Hippocampal formation (tissue), 2 donors: ENCODE measurements at regions not wholly inside any gene's neighbourhood (a gene's known extent, or its start where the extent isn't known, plus 50 kb on each side); places are given as distances from the start of the nearest gene placed in this dataset.
"Not testable (repeated sequence)": the region's sequence is repeated elsewhere in the genome, so short reads cannot be mapped to it uniquely, and the experiment has no call there.

Source experiments
- DNase-seq, 2 donors: peaks; one replicate each; lab custom pipeline; 2025; lab: John Stamatoyannopoulos, UW

DNA sequence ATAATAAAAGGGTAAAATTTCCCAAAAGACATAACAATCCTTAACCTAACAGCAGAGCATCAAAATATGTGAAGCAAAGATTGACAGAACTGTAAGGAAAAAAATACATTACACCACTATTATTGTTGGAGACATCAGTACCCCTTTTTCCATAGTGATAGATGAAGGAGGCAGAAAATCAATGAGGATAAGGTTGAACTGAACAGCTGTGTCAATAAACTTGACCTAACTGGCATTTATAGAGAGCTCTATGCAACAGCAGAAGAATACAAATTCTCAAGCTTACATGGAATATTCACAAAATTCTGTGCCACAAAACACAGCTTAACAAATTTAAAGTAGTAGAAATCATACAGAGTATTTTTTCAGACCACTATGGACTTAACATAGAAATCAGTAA is 195.0 kb upstream of the ELAC2 start:
- no peak for DNase-seq

DNA sequence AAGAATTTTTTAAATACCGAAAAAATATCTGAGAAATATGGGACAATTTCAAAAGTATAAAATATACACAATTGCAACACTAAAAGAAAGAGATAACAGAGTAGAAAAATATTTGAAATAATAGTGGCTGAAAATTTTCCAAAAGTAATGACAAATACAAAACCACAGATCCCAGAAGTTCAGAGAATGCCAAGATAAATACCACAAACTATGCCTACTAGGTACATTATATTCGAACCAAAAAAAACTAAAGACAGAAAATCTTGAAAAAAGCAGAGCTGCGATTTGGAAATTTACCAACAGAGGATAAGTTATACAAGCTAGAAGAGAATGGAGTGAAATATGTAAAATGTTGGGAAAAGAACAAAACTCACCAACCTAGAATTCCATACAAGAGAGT is 191.3 kb upstream of the ELAC2 start:
- DNase-seq: no peak

DNA sequence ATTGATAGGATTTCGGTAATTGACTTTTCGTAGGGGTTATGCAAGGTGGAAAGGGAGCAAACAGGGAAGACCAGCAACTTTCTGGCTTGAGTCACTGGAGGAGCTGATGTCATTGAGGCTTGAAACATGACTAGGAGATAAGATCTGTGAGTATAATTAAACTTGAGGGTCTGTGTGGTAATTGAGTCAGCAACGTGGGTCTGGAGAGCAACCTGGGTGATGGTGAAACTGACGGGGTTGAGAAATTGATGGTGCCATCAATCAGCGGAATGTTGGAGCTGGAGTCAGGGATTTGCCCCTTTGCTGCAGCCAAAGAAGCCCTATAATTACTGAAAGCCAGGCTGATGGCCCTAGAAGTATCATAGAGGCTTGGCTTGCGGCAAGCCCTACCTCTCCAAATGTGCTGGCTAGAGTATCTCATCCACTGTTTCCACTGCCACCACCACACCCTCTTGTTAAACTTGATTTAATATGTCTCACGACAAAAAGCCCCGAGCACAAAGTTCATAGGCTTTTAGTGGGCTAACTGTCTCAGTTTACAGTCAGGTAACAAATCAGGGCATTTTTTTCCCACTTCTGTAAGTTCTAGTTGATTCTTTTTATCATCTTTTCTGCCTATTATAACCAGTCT is 186.9 kb upstream of the ELAC2 start:
- DNase-seq: no peak

DNA sequence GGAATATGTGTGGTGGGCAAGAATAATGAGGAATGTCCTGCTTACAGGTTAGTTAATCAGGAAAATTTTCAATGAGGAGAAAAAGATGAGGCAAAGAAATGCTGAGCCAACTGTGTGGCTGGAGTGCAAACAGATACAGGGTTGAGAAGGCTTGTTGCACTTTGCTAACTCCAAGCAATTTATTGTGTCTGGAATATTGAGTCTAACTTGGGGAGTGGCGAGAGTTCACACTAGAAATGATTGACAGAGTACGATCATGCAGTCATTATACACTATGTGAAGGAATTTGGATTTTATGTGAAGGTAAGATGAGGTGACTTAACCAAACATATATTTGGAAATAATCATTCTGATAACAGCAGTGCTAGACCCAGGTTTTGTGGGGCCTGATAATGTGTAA is 185.0 kb upstream of the ELAC2 start:
- no peak for DNase-seq

DNA sequence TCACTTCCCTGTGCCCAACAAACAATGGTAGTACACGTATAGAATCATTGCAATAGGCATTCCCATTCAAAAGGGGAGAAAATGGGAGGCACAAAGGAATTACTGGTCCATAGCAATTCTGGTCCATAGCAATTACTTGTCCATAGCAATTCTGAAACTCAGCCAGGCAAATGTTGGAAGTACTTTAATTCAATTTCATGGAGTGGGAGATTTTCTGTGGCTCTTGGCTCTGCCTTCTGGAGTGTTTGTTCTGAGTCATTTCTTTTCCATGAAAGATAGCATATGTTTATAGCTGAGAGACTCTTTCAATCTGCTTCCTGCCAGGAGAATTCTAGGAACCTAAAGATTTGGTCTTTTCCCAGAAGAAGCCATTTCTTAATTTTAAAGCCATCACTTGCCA is 182.8 kb upstream of the ELAC2 start:
- DNase-seq: no peak

DNA sequence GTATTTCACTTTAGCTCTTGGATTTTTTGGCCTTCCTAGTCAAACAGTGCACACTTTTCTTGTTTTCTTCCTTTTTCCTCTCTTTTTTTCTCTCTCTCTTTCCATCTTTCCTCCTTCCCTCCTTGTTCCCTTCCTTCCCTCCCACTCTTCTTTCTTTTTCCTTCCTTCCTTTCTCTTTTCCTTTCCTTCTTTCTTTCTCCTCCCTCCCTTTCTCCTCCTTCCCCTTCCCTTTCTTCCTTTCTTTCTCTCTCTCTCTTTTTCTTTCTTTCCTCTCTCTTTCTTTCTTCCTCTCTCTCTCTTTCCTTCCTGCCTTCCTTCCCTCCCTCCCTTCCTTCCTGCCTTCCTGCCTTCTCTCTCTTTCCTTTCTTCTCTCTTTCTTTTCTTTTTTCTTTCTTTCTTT is 181.6 kb upstream of the ELAC2 start:
- no peak for DNase-seq

DNA sequence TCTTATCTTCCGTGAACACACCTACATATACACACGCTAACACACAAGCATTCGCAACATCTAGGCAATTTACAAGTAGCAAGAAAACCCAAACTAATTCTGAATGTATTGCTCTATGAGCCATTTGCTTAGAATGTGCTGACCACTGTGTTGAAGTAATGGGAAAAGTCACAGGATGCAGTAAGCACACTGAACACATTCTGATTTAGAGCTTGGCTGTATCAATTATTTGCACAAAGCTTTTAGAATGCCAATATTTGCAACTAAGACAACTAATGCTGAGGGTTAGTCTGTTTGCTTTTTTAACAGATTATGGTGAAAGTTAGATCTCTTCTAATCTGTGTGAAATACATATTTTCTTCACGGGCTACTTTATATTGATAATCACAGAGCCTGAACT is 179.8 kb upstream of the ELAC2 start:
- no peak for DNase-seq

DNA sequence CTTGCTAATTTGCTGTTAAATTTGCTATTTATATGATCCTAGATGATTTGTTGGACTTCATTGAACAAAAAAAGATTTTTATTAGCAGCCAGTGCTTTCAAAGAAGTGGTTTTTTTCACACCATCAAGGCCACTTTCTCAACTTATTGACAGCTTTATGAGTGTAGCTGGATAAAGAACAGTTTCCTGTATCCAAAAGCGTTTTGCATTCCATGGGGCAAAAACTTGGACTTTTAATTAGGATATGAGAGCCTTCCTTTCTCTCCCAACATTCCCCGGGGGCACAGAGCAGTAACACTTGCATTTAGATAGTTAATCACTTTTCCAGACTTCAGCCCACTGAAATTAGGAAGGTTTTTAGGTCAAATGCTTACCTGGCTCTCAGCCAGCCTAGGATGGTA is 177.1 kb upstream of the ELAC2 start:
- no peak for DNase-seq

DNA sequence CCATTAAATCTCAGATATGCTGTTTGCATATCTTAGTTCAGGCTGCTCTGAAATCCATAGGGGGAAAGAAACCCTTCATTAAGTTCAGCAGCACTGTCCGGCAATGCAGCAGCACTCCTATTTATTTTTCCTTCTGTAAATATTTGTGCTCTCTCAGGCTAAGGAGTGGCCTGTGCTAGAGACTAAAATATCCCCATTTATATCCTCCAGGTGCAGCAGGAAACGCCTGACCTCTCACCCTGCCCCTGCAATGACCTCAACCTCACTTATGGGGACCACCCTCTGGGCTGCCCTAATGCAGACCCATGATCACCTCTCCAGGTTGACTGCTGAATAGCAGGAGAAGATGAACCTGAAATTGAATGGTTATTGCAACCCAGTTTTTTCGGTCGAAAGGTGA is 165.0 kb upstream of the ELAC2 start:
- no peak for DNase-seq

DNA sequence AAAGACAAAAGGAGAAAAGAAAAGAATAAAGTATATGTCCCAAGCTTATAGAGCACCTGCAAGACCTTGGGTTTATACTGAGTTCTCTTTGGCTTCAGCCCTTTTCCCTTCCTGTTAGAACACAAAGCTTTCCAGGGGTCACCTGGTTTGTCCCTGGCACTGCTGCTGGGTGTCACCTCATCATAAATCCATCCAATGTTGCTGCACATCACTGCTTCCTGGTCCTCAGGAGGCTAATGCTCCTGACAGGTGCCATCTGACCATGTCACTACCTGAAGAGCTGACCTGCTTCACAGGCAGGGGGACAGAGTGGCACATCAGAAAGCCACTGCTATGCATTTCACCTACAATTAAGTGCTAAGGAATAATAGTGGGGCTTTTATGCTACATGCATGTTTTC is 164.6 kb upstream of the ELAC2 start:
- DNase-seq: no peak

DNA sequence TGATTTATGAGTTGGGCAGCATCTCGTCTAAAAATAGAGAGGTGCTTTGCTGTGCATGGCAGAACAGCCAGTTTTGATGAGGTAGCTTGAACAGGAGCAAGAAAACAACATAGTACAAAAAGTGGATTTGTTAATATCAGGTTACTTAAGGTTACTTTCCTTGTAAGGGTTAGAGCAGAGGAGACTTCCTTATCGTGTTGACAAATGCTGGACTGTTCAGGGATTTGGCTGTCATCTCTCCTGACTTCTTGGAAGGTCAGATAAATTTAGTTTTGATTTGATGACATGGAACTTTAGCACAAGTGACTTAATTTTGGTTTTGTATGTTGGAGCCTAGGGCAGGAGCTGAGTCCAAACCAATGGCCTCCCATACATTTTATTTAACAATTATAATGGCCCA is 163.9 kb upstream of the ELAC2 start:
- no peak for DNase-seq

DNA sequence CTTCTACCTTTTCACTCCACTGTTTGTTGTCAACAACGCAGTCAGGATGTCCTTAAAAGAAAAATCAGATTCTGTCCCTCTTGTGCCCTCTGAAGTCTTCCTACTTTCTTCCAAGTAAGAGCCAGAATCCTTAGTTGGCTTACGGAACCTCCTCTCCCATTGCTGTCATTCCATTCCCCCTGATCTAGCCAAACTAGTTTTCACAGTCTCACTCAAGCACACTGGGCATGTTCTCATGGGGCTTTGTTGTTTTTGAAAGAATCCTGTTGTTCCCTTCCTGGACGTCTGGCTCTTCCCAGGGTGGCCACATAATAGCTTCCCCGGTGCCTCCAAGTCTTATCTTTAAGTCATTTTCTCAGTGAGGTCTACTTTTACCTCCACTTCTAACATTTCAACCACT is 158.6 kb upstream of the ELAC2 start:
- DNase-seq: no peak

DNA sequence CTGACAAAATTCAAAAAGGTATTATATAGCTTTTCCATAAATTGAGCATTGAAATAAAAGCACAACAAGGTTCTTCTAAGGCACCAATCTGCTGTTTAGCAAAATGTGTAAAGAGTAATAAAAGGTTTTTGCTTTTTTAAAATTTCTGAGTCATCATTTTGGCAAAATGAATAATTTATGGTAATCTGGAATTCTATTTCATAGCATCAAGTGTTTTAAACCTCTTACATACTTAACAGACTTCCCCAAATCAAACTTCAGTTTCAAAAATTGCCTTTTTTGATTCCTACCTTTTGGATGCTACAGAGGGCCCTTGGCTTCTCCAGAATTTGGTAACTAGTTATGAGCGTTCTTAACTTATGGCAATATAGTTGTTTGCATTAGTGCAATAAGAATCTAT is 154.0 kb upstream of the ELAC2 start:
- DNase-seq: no peak

DNA sequence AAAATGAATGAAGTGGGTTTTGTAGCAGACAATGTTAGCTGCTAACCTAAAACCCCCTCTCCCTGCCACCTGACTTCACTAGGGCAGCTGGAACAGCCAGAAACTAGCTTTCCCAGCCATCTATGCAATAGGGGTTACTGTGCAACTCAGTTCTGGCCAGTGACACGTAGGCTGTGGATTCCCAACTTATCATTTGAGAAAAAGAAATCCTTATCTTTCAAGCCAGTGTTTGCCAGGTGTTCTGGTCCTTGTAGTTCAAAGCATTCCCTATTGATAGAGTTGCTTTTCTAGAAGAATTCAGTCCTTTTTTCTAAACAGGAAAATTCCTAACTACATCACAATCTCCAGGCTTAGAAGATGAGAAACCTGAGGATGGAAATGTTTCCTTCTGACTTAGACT is 144.5 kb upstream of the ELAC2 start:
- no peak for DNase-seq

DNA sequence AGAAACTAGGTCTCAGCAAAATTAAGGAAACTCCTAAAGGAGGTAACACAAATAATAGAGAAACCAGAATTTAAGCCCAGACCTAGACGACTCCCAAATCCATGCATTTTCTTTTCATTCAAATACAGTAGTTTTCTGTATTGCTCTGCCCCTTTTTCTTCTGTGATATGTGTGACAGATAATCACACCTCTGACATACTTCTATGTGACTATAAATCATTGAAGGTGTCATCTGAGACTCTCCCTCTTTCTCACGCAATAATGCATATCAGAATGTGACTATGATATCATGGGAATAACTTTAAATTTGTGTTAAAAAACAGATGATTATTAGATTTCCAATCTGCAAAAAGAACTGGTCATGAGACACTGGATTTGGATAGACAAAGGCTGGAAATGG is 143.0 kb upstream of the ELAC2 start:
- no peak for DNase-seq

DNA sequence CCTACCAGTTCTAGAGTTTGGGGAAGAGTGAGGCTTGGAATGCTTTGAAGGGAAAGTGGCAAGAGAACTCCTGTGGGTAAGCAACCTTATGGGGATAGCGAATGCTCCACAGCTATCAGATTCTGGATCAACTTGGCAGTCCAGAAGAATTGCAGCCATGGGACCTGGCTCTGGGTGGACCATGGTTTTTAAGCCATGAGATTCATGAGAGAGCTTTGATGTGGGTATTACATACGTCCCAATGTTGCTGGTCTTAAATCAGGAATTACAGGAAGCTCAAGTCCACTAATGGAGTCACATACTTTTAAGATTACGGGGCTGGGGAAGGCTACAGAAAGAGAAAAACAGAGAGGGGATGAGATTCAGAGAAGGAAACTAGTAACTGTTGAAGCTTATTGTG is 142.5 kb upstream of the ELAC2 start:
- DNase-seq: no peak

DNA sequence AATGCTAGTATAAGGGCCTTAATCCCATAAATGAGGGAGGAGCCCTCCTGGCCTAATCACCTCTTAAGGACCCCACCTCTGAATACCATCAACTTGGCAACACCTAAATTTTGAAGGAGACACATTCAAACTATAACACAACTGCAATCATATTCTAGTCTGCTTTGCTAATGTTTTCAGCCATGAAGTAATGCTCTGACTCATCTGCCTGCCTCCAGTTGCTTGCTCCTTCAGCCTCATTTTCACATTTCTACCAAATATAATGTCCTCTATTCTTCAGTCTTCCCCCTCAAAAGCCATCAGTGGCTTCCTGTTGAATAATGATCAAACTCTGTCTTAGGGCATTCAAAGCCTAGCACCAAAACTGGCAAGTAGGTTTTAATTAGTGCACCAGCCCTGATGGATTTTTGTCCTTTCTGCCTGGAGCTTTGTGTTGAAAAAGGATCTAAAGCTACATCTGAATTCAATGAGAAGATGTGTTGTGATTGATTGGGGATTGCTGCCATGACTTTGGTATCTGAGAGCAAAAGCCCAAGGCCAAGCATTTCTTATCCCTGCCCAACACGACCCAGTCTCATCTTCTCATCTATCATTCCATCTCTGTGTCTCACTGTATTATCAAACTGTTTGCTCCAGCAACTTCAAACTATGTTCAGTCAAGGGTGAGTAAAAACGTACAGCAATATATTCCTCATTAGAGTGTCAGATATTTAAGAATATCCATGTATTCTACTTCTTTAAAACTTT is 140.8 kb upstream of the ELAC2 start:
- no peak for DNase-seq

DNA sequence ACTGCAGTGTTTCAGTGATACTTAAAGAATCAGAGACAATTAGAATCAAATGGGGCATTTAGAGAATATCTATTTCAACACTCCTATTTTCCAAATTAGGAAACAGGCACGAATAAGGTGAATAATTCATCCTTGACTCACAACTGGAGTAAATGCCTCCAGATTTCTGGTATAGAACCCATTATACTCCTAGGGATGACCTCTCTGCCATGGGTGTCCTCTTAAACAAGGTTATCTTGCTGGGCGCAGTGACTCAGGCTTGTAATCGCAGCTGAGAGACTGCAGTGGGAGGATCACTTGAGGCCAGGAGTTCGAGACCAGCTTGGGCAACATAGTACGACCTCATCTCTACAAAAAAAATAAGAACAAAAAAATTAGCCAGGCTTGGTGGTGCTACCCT is 139.8 kb upstream of the ELAC2 start:
- no peak for DNase-seq

DNA sequence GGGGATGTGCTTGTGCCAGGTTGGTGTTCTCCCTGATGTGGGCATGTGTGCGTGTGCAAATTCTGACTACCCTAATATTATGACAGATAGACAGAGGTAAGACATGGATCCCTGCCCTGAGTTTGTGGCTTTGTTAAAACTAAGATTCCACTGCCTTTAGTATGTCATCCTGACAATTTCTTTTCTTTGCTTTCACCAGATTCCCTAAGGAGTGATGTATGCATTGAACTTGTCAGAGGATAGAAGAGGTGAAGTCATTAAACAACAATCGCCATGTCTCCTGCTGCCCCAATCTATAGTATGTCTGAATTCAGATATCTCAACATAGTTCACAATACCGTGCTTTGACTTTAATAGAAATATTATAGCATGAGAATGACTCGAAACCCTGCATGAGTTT is 137.1 kb upstream of the ELAC2 start:
- DNase-seq: no peak

DNA sequence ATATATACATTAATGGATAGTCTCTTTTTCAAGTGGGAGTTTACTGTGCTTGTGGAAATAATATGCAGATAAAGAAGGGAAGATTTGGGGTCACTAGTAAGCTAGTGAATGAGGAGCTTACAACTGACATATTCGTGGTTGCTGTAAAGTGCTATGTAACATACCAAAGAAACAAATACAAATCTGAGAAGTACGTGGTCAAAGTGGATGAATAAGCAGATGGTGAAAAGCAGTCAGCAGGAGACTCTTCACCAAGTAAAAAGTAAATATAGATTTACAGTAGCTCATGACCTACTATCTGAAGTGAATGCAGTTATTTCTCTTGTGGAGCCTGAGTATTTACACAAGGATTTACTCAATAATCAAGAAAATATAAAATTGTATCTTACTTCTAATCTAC is 136.6 kb upstream of the ELAC2 start:
- no peak for DNase-seq

DNA sequence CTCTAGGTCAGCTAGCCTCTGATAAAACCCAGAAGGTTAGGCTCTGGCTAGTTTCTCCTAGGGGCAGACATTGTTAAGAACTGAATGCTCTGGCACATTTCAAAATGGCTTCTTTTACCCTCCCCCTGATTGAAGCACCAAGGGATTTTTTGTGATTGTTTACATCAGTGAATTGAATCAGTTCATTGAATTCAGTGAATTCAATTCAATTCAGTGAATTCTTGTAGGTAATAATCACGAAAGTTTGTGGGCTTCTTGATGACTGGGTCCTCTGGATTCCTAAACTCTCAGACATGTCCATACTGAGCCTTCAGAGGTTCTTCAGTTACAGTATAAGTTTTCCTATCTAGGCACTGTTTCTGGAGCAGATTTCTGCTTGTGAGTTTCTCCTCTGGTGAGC is 135.2 kb upstream of the ELAC2 start:
- DNase-seq: no peak

DNA sequence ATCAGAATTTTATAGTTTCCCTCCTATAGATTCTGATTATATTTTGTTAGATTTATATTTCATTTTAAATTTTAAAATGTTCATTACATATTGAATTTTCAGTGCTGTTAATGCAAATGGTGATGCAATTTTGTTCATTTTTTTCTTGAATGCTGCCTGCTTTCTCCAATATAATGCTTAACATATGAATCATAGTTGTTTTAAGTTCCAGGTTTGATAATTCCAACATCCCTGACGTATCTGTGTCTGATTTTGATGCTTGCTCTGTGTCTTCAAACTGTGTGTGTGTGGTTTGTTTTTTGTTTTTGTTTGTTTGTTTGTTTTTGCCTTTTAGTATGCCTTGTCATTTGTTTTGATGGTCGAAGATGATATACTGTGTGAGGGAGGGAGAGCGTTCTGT is 134.7 kb upstream of the ELAC2 start:
- DNase-seq: no peak

DNA sequence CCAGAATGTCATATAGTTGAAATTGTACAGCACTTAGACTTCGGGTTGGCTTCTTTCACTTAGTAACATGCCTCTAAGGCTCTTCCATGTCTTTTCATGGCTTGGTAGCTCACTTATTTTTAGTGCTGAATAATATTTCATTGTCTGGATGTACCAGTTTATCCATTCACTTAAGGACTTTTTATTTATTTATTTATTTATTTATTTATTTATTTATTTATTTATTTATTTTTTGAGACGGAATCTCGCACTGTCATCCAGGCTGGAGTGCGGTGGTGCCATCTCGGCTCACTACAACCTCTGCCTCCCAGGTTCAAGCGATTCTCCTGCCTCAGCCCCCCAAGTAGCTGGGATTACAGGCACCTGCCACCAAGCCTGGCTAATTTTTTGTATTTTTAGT is 132.9 kb upstream of the ELAC2 start:
- DNase-seq: not testable (repeated sequence)

DNA sequence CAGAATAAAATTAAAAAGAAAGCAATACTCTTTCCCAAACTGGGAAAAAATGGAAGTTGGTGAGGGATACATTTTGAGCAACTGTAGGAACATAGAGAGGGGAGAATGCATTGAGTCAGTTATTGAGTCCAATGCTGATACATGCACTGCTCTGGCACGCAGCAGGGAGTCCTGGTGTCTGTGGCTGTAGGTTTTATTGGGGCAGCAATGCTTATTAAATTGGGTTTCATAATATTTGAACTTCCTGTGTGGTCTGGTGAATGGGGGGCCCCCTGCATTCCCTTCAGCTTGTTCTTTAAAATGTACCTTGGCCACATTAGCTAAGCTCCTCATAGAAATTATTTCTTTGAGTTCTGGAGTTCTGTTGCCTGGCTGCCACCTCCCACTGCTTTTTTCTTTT is 125.2 kb upstream of the ELAC2 start:
- DNase-seq: no peak
